Suprapubic skin (tissue), 3 donors: ENCODE measurements at regions not wholly inside any gene's neighbourhood (a gene's known extent, or its start where the extent isn't known, plus 50 kb on each side); places are given as distances from the start of the nearest gene placed in this dataset.

ENCODE experiments used
- POLR2A ChIP-seq, 2 donors: fragments of 450-650 bp; IDR thresholded peaks; one replicate each; pipeline ENCODE4 v1.6.1; 2017; ENCODE audit warnings: antibody characterized with exemption in 2 of 2, mild to moderate bottlenecking in 2 of 2, moderate library complexity in 2 of 2
- TF ChIP-seq, protein P1 (sequence below), 2 donors: fragments of 200-600 bp in 1 of 2; fragments of 450-650 bp in 1 of 2; sonication (generic) in 1 of 2; IDR thresholded peaks; one replicate each; pipeline ENCODE4 v1.5.1; 2016 to 2019; ENCODE audit warnings: antibody characterized with exemption in 2 of 2, mild to moderate bottlenecking in 1 of 2, moderate library complexity in 1 of 2

DNA sequence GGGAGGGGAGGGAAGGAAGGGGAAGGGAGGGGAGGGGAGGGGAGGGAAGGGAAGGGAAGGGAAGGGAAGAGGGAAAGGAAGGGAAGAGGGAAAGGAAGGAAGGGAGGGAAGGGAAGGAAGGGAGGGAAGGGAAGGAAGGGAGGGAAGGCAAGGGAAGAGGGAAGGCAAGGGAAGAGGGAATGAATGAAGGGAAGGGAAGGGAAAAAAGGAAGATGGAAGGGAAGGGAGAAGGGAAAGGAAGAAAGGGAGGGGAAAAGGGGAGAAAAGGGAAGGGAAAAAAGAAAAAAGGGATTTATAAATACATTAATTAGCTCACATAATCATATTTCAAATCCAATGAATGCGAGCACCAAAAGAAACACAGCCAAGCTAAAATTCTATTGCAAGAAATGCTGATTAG, 202.9 kb upstream of the LRRTM4 start:
- no peak for TF ChIP-seq POLR2A (IDR thresholded peaks at IDR 0.05)
- TF ChIP-seq, protein P1, sequence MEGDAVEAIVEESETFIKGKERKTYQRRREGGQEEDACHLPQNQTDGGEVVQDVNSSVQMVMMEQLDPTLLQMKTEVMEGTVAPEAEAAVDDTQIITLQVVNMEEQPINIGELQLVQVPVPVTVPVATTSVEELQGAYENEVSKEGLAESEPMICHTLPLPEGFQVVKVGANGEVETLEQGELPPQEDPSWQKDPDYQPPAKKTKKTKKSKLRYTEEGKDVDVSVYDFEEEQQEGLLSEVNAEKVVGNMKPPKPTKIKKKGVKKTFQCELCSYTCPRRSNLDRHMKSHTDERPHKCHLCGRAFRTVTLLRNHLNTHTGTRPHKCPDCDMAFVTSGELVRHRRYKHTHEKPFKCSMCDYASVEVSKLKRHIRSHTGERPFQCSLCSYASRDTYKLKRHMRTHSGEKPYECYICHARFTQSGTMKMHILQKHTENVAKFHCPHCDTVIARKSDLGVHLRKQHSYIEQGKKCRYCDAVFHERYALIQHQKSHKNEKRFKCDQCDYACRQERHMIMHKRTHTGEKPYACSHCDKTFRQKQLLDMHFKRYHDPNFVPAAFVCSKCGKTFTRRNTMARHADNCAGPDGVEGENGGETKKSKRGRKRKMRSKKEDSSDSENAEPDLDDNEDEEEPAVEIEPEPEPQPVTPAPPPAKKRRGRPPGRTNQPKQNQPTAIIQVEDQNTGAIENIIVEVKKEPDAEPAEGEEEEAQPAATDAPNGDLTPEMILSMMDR (IDR thresholded peaks at IDR 0.05) = no peak
